Ectodermal cell (in vitro differentiated cells): ENCODE measurements at regions not wholly inside any gene's neighbourhood (a gene's known extent, or its start where the extent isn't known, plus 50 kb on each side); places are given as distances from the start of the nearest gene placed in this dataset.
"Not testable (repeated sequence)": the region's sequence is repeated elsewhere in the genome, so short reads cannot be mapped to it uniquely, and the experiment has no call there.

Experiments used
- H3K27ac ChIP-seq: 2 replicates; pipeline ENCODE4 v1.7.0; 2013; ENCODE audit warnings: mild to moderate bottlenecking, low read depth, low read length; ENCODE audit not compliant: insufficient read depth, poor library complexity, severe bottlenecking
- H3K27me3 ChIP-seq: 2 replicates; pipeline ENCODE4 v1.7.0; 2013; ENCODE audit warnings: mild to moderate bottlenecking, low read length; ENCODE audit not compliant: insufficient read depth, control insufficient read depth, poor library complexity, severe bottlenecking
- H3K36me3 ChIP-seq: one replicate; pipeline ENCODE4 v1.7.0; 2013; ENCODE audit warnings: low read length; ENCODE audit not compliant: control insufficient read depth, insufficient read depth
- H3K4me1 ChIP-seq: one replicate; pipeline ENCODE4 v1.7.0; 2013; ENCODE audit warnings: low read length; ENCODE audit not compliant: control insufficient read depth, insufficient read depth
- H3K4me3 ChIP-seq: 2 replicates; pipeline ENCODE4 v1.7.0; 2013; ENCODE audit warnings: low read depth, low read length, control low read depth; ENCODE audit not compliant: insufficient read depth
- H3K9me3 ChIP-seq: 2 replicates; pipeline ENCODE4 v1.7.0; 2013; ENCODE audit warnings: mild to moderate bottlenecking, low read length, moderate library complexity; ENCODE audit not compliant: control insufficient read depth
- WGBS, 2 experiments: methylation state at CpG; one replicate each; pipeline ENCODE4 v1.1.7; 2013; ENCODE audit warnings: missing lambda C conversion rate in 2 of 2; 5-methylcytosine and 5-hydroxymethylcytosine counted together

GRCh38 chr2:215825707-215826106, 187.6 kb downstream of the MREG start:
- Histone ChIP-seq H3K4me1 (no peaks in the 10 kb centered on the region), H3K9me3 (no peaks in the 10 kb centered on the region), H3K27ac (no peak overlapping the region), H3K27me3 (no peaks in the 10 kb centered on the region), H3K36me3 (no peaks in the 10 kb centered on the region), H3K4me3 (no peak overlapping the region)

GRCh38 chr2:215821298-215821697, 192.1 kb downstream of the MREG start:
- H3K4me3 ChIP-seq, H3K27ac ChIP-seq, H3K27me3 ChIP-seq, H3K36me3 ChIP-seq, H3K9me3 ChIP-seq, H3K4me1 ChIP-seq: not testable (repeated sequence)
- WGBS, 2 experiments: 93% methylated on average over 3 to 4 of the region's 4 CpGs

GRCh38 chr2:215819713-215820112, 193.6 kb downstream of the MREG start:
- 92 to 94% methylated on average over 3 of the region's 3 CpGs for WGBS, 2 experiments

GRCh38 chr2:215817046-215817445, 196.3 kb downstream of the MREG start:
- Histone ChIP-seq H3K9me3 (no peaks in the 10 kb centered on the region), H3K27ac (no peak overlapping the region), H3K4me1 (no peaks in the 10 kb centered on the region), H3K4me3 (no peak overlapping the region), H3K27me3 (no peaks in the 10 kb centered on the region), H3K36me3 (no peaks in the 10 kb centered on the region)
- WGBS, 2 experiments: 100% methylated on average over 1 of the region's 1 CpG

More at GRCh38 chr2:215819713-215820112, 193.6 kb downstream of the MREG start:
- H3K4me1 ChIP-seq, H3K36me3 ChIP-seq, H3K27ac ChIP-seq, H3K9me3 ChIP-seq, H3K4me3 ChIP-seq, H3K27me3 ChIP-seq: not testable (repeated sequence)

- H3K27me3 ChIP-seq: no peaks in the 10 kb centered on the region
- H3K36me3 ChIP-seq: no peaks in the 10 kb centered on the region
- no peak overlapping the region for H3K27ac ChIP-seq
- no peaks in the 10 kb centered on the region for H3K4me1 ChIP-seq
- H3K4me3 ChIP-seq: no peak overlapping the region
- no peaks in the 10 kb centered on the region for H3K9me3 ChIP-seq
- WGBS, 2 experiments: 88 to 94% methylated on average over 2 to 4 of the region's 5 CpGs
These were observed 196.9 kb downstream of the MREG start for GRCh38 chr2:215816424-215816823.

- H3K4me1 ChIP-seq: no peaks in the 10 kb centered on the region
- H3K36me3 ChIP-seq: no peaks in the 10 kb centered on the region
- H3K27ac ChIP-seq: no peak overlapping the region
- 90 to 94% methylated on average over 2 of the region's 2 CpGs for WGBS, 2 experiments
- H3K9me3 ChIP-seq: no peaks in the 10 kb centered on the region
- no peak overlapping the region for H3K4me3 ChIP-seq
- no peaks in the 10 kb centered on the region for H3K27me3 ChIP-seq
These were observed 197.4 kb downstream of the MREG start for GRCh38 chr2:215815960-215816359.

GRCh38 chr2:215812966-215813365, 200.4 kb downstream of the MREG start:
- Histone ChIP-seq H3K27me3 (no peaks in the 10 kb centered on the region), H3K36me3 (no peaks in the 10 kb centered on the region), H3K4me3 (no peak overlapping the region), H3K4me1 (no peaks in the 10 kb centered on the region), H3K9me3 (no peaks in the 10 kb centered on the region), H3K27ac (no peak overlapping the region)

- H3K27ac ChIP-seq: no peak overlapping the region
- H3K27me3 ChIP-seq: no peaks in the 10 kb centered on the region
- no peaks in the 10 kb centered on the region for H3K9me3 ChIP-seq
- H3K4me3 ChIP-seq: no peak overlapping the region
- H3K4me1 ChIP-seq: no peaks in the 10 kb centered on the region
- no peaks in the 10 kb centered on the region for H3K36me3 ChIP-seq
- WGBS, 2 experiments: 91 to 94% methylated on average over 3 of the region's 3 CpGs
These were observed 201.7 kb downstream of the MREG start for GRCh38 chr2:215811409-215812345.

- no peak overlapping the region for H3K27ac ChIP-seq
- H3K4me1 ChIP-seq: no peaks in the 10 kb centered on the region
- no peaks in the 10 kb centered on the region for H3K36me3 ChIP-seq
- 88 to 90% methylated on average over 3 of the region's 3 CpGs for WGBS, 2 experiments
- no peaks in the 10 kb centered on the region for H3K27me3 ChIP-seq
- H3K4me3 ChIP-seq: no peak overlapping the region
- H3K9me3 ChIP-seq: no peaks in the 10 kb centered on the region
These were observed 202.3 kb downstream of the MREG start for GRCh38 chr2:215811003-215811402.

GRCh38 chr2:215808996-215809395, 204.4 kb downstream of the MREG start:
- Histone ChIP-seq H3K4me1 (no peaks in the 10 kb centered on the region), H3K27me3 (no peaks in the 10 kb centered on the region), H3K36me3 (no peaks in the 10 kb centered on the region), H3K9me3 (no peaks in the 10 kb centered on the region), H3K4me3 (no peak overlapping the region), H3K27ac (no peak overlapping the region)
- 91 to 92% methylated on average over 1 of the region's 1 CpG for WGBS, 2 experiments
